Kidney epithelial cell (primary cell): ENCODE measurements at regions not wholly inside any gene's neighbourhood (a gene's known extent, or its start where the extent isn't known, plus 50 kb on each side); places are given as distances from the start of the nearest gene placed in this dataset.

Source experiments
- DNase-seq: peaks from one replicate; pipeline ENCODE4 v3.0.0-alpha.2; 2010; ENCODE audit warnings: low read depth
- H3K27me3 ChIP-seq: 2 replicates; pipeline ENCODE4 v1.6.0; 2011; ENCODE audit warnings: low read length; ENCODE audit not compliant: control insufficient read depth, insufficient read depth
- H3K36me3 ChIP-seq: 2 replicates; pipeline ENCODE4 v1.5.1; 2011; ENCODE audit warnings: low read length; ENCODE audit not compliant: control insufficient read depth, insufficient read depth
- H3K4me3 ChIP-seq: 2 replicates; pipeline ENCODE4 v1.5.1; 2011; ENCODE audit warnings: low read depth, mild to moderate bottlenecking, control low read depth, low read length
- CTCF ChIP-seq: IDR thresholded peaks from 2 replicates; pipeline ENCODE4 v1.5.1; 2011; ENCODE audit warnings: mild to moderate bottlenecking, moderate library complexity, low read length, control low read depth, inconsistent platforms; ENCODE audit not compliant: insufficient read depth, poor library complexity, severe bottlenecking

- no peak for TF ChIP-seq CTCF
- Histone ChIP-seq H3K36me3 (no peaks in the 10 kb centered on the region), H3K27me3 (no peaks in the 10 kb centered on the region), H3K4me3 (no peak overlapping the region)
- DNase-seq, result peak; percentile 35
Observed at GRCh38 chr16:65415460-65415859, 293.6 kb upstream of the CDH11 start.

GRCh38 chr16:65414284-65414984, 292.6 kb upstream of the CDH11 start:
- no peak for TF ChIP-seq CTCF
- no peaks in the 10 kb centered on the region for H3K27me3 ChIP-seq
- H3K4me3 ChIP-seq, result no peak overlapping the region
- no peaks in the 10 kb centered on the region for H3K36me3 ChIP-seq
- DNase-seq, result peak; percentile 61

- H3K4me3 ChIP-seq, result no peak overlapping the region
- H3K36me3 ChIP-seq, result no peaks in the 10 kb centered on the region
- DNase-seq, result no peak
- TF ChIP-seq CTCF, result no peak
- H3K27me3 ChIP-seq, result no peaks in the 10 kb centered on the region
Observed at GRCh38 chr16:65413861-65414260, 292.0 kb upstream of the CDH11 start.

- DNase-seq, result peak; percentile 54
- Histone ChIP-seq H3K27me3 (no peaks in the 10 kb centered on the region), H3K4me3 (no peak overlapping the region), H3K36me3 (no peaks in the 10 kb centered on the region)
- no peak for TF ChIP-seq CTCF
Observed at GRCh38 chr16:65410801-65411200, 288.9 kb upstream of the CDH11 start.

- Histone ChIP-seq H3K36me3 (no peaks in the 10 kb centered on the region), H3K4me3 (no peak overlapping the region), H3K27me3 (no peaks in the 10 kb centered on the region)
- TF ChIP-seq CTCF, result no peak
- DNase-seq, result peak; percentile 16
Observed at GRCh38 chr16:65409510-65409909, 287.6 kb upstream of the CDH11 start.

GRCh38 chr16:65406933-65407332, 285.1 kb upstream of the CDH11 start:
- Histone ChIP-seq H3K4me3 (no peak overlapping the region), H3K36me3 (no peaks in the 10 kb centered on the region), H3K27me3 (no peaks in the 10 kb centered on the region)
- DNase-seq, result no peak
- no peak for TF ChIP-seq CTCF
